HG02870 (cell line): ENCODE measurements at regions not wholly inside any gene's neighbourhood (a gene's known extent, or its start where the extent isn't known, plus 50 kb on each side); places are given as distances from the start of the nearest gene placed in this dataset.

ENCODE experiments used
- ATAC-seq: cut with Tn5 transposase; IDR thresholded peaks from one replicate; pipeline ENCODE4 v1.9.1; 2021; ENCODE audit warnings: mild to moderate bottlenecking, moderate library complexity; ENCODE audit not compliant: unreplicated experiment

GRCh38 chr7:124515106-124515830, 250.3 kb downstream of the GPR37 start:
- no peak for ATAC-seq

GRCh38 chr7:124514471-124514870, 251.1 kb downstream of the GPR37 start:
- no peak for ATAC-seq

GRCh38 chr7:124497176-124497575, 268.4 kb downstream of the GPR37 start:
- no peak for ATAC-seq

- ATAC-seq = no peak
These were observed 275.7 kb downstream of the GPR37 start for GRCh38 chr7:124489925-124490324.

GRCh38 chr7:124489082-124489819, 276.3 kb downstream of the GPR37 start:
- ATAC-seq = no peak

- no peak for ATAC-seq
These were observed 283.4 kb downstream of the GPR37 start for GRCh38 chr7:124482229-124482628.

- ATAC-seq = no peak
These were observed 284.7 kb downstream of the GPR37 start for GRCh38 chr7:124480821-124481290.

GRCh38 chr7:124480036-124480820, 285.4 kb downstream of the GPR37 start:
- no peak for ATAC-seq

- ATAC-seq = no peak
These were observed 303.3 kb downstream of the GPR37 start for GRCh38 chr7:124462249-124462648.

GRCh38 chr7:124460555-124460954, 305.0 kb downstream of the GPR37 start:
- no peak for ATAC-seq

GRCh38 chr7:124460056-124460450, 305.5 kb downstream of the GPR37 start:
- ATAC-seq = no peak

- ATAC-seq = no peak
These were observed 306.2 kb downstream of the GPR37 start for GRCh38 chr7:124459101-124460055.

GRCh38 chr7:124457841-124458240, 307.8 kb downstream of the GPR37 start:
- no peak for ATAC-seq

- no peak for ATAC-seq
These were observed 309.3 kb downstream of the GPR37 start for GRCh38 chr7:124456286-124456685.

- no peak for ATAC-seq
These were observed 313.4 kb downstream of the GPR37 start for GRCh38 chr7:124452186-124452585.

- no peak for ATAC-seq
These were observed 315.7 kb downstream of the GPR37 start for GRCh38 chr7:124449896-124450295.

- ATAC-seq = no peak
These were observed 320.7 kb downstream of the GPR37 start for GRCh38 chr7:124444696-124445480.

GRCh38 chr7:124443762-124444161, 321.8 kb downstream of the GPR37 start:
- no peak for ATAC-seq

- ATAC-seq = no peak
These were observed 325.5 kb downstream of the GPR37 start for GRCh38 chr7:124440081-124440480.
